Stimulated activated CD4-positive, alpha-beta T cell treated with anti-CD3 and anti-CD28 coated beads, Interleukin-1b, Interleukin-23, amount 100 ng/mL, for 48 hours (primary cell): ENCODE measurements at regions not wholly inside any gene's neighbourhood (a gene's known extent, or its start where the extent isn't known, plus 50 kb on each side); places are given as distances from the start of the nearest gene placed in this dataset.
"Not testable (repeated sequence)": the region's sequence is repeated elsewhere in the genome, so short reads cannot be mapped to it uniquely, and the experiment has no call there.

ENCODE experiments used
- DNase-seq: peaks from one replicate; pipeline ENCODE4 v3.0.0-alpha.2; 2020

DNA sequence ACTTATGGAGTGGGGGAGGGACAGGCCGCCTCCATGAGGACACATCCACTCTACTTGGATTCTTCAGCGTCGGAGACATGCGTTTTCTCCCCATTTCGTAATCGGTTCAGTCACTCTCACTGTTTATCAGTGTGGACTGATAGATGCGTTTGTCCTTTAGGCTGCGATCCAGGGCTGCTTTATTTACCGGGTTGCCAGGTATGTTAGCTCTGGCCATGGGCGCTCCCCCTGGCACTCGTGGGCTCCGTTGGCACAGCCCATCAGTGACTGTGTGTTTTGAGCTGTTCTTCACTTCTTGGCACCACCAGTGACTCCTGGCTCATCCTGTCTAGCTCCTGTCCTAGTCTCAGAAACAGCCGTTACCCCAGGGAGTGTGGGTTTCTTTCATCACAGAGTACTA lies 1203.3 kb downstream of the BRD1 start:
- DNase-seq = no peak

DNA sequence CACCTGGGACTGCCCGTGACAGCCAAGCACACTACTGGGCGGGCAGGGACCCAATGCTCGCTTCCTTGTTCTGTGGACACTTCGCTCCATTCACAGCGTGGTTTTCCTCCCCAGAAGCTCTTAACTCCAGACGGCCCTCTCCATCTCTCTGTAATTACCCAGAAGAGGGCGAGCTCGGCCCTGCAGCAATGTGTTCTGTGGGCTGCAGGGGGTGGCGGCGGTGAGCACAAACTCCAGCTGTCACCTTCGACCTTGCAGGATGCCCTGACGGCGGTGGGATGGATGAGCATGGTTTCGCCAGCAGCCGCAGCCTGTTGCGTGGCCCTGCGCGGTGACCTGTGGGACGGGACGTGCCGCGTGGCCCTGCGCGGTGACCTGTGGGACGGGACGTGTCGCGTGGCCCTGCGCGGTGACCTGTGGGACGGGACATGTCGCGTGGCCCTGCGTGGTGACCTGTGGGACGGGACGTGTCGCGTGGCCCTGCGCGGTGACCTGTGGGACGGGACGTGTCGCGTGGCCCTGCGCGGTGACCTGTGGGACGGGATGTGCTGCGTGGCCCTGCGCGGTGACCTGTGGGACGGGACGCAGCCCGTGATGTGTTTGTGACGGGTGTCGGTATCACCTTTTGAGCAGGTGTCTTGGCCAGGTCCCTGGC lies 1204.7 kb downstream of the BRD1 start:
- no peak for DNase-seq

DNA sequence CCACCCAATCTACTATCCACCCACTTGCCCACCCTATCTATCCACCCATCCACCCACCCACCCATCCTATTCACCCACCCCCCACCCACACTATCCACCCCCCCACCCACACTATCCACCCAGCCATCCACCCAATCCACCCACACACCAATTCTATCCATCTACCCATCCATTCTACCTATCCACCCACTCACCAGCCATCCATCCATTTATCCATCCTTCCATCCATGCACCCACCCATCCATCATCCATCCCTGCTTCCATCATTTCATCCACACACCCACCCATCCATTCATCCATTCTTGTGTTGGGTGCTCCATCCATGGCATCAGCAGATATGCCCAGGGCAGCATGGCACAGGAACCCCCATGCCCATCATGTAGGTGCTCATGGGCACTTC lies 1206.6 kb downstream of the BRD1 start:
- no peak for DNase-seq

DNA sequence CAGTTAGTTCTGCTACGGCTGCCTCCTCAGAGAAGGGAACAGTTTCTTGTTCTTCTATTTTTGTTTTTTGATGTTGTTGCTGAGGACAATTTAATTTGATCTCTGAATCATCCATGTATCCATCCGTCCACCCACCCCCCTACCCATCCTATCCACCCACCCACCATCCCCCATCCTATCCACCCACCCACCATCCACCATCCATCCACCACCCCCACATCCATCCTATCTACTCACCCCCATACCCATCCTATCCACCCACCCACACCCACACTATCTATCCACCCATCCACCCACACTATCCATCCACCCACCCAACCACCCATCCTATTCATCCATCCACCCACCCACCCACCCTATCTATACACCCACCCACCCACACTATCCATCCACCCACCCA lies 1207.2 kb downstream of the BRD1 start:
- DNase-seq = not testable (repeated sequence)

DNA sequence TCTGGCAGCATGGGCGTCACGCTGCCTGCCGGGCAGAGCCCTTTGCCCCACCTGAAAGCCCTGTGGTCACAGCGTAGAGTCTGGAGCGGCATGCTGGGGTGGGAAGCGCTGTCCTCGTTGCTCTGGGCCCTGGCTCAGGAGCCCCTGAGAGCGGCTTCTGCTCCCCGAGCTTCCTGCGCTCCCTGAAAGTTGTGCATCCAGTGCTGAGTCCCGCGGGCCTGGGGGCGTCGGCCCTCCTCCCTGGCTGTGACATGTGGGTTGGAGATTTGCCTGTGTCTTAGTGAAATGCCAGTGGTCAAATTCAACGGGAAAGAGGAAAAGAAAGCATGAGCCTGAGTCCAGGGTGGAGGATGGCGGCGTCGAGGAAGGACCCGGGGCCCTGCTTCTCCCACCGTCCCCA lies 1208.0 kb downstream of the BRD1 start:
- DNase-seq = no peak

DNA sequence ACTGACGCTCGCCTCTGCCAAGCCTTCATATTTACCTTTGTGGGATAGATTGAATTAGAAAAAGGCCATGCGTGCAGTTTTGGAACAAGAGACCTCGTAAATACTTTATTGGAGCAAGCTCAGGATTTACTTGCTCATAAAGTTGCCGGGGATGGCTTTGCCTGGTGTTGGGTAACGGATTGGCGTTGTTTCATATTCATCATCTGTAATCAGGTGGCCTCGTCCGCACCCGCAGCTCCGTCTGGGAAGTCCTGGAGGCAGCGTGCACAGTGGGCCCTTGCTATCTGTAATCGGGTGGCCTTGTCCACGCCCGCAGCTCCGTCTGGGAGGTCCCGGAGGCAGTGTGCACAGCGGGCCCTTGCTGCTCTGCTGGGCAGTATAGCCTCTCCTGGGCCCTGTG lies 1209.3 kb downstream of the BRD1 start:
- no peak for DNase-seq

DNA sequence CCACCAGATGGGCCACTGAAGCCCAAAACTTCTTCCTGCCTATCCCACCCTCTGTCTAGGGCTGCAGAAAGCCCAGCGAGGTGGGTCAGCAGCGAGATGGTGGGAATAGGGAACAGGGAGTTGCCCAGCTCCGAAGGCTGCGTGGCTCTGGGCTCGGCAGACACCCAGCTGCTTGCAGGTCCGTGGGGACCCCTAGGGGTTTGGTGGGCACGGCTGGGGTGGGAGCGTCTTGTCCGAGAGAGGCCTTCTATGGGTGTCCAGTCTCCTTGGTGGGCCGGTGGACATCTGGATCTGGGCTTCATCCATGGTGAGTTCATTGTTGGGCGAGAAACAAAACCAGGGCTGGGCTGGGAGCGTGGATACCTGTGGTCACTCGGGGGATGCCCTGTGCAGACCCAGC lies 1211.0 kb downstream of the BRD1 start:
- DNase-seq = no peak

DNA sequence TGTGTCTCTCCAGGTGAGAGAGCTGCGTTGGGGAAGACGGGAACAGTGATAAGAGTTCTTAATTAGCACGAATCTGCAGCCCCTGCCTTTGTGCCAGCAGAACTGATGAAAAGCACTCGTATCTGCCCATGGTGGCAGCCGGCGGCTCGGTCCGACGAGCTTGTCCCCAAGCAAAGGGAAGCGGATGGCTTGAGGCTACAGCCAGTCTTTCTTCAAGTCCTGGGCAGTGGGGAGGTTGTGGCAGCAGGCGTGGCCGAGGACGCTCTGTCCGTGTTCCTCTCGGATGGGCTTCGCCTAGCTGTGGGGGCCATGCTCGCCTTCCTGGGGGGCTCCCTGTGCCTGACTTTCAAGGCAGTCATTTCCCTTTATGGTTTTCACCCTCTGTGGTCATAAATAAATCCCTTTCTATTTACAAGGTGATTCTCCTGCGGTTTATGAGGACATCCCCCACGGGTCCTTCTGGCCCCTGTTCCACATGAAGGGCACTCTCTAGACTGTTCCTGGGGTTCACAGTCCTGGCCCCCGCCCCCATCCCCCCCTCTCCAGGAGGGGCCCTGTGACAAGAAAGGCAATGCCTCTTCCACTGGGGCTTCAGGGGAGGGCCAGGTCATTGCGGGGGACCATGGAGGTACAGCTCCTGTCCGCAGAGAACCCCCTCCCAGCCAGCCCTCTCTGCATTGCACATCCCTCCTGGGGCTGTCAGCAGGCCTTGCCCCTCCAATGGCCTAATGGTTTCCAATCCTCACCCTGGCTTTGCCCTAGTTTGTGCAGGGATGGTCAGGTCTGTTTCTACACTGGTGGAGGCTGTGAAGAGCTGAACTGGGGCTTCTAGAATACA lies 1212.3 kb downstream of the BRD1 start:
- DNase-seq = no peak

DNA sequence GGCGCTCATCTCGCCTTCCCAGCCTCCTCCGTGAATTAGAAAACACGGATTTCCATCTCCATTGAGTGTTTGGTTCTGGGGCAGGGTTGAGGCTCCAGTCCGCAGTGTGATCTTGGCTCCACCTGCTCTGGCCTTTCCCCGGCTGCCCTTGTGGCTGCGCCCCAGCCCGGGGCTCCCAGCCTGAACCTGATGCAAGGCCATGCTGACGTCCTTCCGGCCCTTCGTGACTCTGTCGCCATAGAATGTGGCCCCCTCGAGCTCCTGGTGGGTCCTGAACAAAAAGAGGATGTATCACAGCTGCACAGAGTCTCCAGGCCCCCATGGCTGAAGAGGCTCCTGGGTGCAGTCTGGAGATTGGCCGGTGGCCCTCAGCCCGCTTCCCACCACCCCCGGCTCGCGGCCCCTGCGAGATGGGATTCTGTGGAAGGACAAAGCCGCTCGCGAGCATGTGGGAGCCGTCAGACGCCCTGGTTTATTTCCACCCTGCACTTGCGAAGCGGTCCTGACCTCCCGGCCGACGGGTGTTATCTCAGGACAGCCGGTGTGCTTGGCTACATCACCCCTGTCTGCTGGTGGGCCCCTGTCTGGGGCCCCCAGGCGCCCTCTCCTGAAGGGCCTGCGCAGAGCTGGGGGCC lies 1214.0 kb downstream of the BRD1 start:
- no peak for DNase-seq

DNA sequence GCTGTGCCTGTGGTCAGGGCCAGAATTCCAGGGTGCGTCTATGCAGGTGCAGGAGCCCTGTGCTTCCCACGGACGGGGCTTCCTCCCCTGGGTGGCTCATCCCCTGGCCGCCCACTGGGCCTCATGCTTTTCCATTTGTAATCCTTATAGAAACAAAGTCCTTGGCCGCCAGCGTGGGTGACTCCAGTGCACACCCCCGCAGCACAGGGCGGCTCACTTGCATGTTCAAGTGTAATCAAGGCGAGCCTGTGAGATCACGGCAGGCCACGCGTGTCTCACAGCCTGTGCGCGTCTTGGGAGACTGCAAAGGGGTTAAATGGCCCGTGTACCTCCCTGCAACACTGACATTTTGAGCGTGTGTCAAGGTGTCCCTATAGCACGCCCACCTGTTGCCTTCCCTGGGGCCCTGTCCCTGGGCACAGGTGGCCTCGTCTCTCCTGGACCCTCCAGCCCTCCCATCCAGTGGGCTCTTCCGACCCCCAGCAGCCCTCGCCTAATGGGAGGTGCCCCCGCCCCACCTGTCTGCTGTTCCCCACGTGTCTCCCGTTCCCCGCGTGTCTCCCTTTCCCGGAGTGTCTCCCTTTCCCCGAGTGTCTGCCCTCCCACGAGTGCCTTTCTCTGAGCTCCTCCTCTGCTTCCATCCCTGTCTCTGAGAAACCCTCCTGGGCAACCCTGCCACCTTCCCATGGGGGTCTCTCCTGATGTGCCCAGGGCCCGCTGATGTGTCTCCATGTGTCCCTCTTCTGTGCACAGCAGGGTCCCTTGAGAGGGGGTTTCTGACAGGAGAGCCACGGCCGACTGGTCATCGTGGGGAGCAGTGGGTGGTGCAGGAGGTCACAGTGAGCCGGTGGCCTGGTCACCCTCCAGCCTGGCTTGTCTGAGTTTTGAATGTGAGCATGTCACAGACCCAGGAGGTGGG lies 1215.3 kb downstream of the BRD1 start:
- DNase-seq = no peak

DNA sequence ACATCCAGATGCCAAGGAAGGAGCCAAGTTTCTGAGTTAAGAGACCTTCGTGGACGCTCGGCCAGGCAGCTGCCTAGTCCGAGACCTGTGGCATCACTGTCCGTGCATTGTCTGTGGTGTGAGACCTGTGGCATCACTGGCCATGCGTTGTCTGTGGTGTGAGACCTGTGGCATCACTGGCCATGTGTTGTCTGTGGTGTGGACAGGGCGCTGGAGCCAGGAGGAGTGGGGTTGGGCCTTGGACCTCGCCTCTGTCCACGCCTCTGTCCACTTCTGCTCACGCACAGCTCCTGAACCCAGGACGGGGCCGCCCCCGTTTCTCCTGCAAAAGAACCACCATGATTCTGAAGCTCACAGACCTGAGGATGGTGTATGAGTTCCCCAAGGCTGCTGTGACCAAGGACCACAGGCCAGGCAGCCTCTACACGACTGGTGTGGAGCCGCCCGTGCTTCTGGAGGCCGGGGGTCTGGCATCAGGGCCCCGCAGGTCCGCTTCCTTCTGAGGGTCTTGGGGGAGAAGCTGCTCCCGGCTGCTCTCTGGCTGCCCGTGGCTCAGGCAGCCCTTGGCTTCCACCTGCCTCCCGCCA lies 1218.3 kb downstream of the BRD1 start:
- DNase-seq = no peak

DNA sequence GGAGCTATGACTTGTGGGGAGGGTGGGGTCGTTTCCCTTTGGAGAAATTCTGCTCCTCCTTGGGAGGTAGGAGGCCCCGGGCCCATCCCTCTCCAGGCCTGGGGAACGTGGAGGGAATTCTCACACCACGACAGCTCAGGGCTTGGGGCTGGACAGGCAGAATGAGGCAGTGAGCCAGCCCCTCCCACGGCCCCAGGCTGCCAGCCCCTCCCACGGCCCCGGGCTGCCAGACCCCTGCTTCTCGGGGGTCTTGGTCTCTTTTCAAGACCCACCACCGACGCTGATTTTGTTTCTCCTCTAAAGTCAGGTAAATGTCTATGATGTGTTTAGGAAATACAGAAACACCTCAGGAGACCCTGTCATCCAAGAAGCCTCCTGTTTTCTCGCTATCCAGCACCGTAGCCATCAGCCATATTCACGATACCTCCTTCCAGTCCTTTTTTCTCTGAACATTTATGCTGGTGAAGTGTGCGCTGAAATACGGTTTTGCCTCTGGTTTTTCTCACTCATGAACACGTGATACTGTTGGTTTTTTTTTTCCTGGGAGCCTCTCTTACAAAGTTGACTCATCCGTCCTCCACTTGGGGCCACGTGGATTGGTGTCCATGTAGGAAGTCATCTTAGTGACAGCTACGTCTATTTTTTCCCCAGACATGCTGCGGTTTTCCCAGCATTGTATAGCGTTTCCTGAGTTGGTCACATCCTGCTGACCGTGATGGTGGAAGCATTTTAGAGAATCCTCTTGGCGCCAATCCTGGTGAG lies 1219.6 kb downstream of the BRD1 start:
- no peak for DNase-seq

DNA sequence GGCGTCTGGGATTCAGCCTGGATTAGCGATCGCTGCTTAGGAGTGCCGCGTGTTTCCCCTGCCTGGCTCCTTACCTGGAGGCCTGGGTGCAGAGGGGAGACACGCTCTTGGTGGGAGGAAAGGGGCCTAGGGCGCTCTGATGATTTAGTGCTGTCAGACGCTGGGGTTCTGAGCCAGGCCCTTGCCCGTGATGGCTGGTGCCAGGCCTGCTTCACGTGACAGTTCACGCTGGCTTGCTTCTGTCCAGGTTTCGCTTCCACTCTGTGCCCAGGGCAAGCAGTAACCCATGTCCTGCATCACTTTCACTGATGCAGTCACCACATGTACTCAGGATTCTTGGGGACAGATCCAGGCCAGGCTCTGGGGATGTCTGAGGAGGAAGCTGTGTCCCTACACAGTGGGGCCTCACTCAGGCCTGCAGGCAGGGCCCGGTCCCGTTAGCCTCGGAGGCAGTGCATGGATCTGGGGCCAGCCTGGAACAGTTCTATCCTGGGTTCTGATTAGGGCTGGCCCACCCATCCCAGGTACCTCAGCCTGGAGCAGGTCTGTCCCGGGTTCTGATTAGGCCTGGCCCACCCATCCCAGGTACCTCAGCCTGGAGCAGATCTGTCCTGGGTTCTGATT lies 1220.9 kb downstream of the BRD1 start:
- no peak for DNase-seq

DNA sequence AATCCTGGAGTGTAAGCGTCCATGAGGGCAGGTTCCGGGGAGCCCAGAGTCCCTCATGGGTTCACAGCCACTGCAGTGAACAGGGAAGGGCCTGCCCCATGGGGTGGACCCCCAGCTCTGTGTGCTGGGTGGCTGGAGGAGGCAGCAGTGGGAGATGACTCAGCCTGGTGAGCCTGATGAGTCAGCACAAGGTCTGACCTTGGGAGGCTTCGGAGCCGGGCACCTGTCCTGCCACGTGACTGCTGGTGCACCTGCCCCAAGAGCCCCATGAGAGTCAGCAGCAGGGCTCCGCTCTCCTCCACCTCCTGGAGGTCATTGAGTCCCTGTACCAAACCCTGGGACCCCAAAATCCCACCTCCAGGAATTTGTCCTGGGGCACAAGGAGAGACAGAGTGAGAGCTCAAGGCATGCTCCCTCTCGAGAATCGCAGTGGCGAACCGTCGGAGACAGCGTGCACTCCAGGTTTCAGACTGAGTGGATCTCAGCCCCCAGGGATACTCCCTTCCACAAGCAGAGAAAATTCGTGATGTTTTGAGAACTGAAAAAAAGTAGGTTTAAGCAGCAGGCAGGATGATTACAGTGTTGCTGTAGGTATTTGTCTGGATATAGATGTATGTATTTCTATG lies 1221.7 kb downstream of the BRD1 start:
- no peak for DNase-seq

DNA sequence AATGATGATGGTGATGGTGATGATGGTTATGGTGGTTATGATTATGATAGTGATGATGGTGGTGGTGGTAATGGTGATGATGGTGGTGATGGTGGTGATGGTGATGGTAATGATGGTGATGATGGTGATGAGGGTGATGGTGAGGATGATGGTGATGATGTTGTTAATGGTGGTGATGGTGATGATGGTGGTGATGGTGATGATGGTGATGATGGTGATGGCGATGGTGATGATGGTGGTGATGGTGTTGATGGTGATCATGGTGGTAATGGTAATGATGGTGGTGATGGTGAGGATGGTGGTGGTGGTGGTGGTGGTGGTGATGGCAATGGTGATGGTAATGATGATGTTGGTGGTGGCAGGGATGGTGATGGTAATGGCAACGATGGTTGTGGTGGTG lies 1222.5 kb downstream of the BRD1 start:
- DNase-seq = no peak

DNA sequence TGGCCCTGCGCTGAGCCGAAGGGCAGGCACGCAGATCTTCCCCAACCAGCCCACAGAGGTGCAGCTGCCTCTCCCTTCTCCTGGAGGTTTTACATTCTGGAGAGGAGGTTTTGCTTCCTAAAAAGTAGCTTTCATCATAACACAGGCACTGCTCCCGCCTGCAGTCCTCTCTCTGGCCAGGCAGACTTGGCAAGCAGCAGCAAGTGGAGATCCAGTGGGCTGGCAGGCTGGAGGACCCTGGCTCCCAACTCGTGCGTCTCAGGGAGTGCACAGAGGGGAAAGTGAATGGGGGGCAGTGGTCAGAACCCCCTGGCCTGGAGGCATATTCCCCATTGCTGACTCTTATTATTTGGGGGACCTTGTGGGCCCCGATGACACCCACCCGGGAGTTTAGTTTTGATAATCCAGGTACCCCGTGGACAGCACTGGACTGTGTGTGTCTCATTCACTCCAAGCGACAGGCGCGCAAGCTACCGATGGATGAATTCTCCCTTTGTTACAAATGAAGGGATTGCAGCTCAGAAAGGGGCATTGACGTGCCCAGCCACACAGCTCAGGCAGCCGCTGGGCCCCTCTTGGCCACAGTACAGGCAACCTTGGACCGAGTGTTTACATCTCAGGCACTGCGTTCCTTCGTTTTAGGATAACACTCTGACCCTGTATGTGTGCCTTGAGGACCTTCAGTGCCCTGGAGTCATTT lies 1223.9 kb downstream of the BRD1 start:
- no peak for DNase-seq

DNA sequence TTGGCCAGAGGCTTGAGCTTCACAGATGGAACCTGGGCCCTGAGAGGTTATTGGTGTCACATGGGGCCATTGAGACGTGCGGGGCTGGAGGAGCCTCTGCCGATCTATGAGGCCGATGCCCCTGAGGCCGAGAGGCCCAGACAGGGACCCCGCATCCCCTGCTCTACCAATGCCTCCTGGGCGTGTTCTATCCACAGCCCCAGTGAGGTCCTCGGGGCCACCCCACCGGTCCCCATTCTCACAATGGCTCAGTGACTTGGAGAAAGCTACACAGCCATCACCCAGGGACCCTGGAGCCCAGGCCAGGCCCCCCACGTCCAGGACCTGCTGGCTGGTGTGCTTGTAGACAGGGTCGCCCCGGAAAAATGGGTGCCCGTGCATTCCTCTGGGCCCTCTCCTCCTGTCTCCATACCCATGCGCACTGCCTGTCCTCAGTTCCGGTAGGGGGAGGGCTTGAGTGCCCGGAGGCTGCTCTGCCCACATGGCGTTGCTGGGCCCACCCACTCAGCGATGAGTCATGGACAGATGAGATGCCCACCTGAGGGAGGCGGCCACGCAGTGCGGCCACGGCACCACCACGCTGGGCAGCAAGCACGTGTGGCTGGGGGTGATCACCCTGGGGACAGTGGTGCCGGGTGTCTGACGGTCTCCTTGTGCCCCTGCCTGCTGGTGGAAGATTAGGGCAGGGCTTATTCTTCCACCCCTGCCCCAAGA lies 1224.7 kb downstream of the BRD1 start:
- no peak for DNase-seq

DNA sequence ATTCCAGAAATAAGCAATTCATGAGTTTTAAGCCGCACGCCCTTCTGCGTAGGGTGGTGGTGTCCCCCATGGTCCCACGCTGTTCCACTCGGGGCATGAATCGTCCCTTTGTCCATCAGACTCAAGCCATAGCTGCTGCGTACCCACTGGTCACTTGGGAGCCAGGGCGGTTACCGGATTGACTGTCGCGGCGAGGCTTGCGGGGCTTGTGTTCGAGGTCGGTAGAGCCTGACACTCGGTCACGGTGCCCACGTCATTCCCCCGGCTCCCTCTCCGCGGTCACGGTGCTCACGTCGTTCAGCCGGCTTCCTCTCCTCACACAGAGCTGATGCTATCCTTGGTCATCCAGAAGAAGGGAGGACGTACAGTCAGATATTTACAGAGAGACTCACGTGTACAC lies 1227.0 kb downstream of the BRD1 start:
- no peak for DNase-seq

DNA sequence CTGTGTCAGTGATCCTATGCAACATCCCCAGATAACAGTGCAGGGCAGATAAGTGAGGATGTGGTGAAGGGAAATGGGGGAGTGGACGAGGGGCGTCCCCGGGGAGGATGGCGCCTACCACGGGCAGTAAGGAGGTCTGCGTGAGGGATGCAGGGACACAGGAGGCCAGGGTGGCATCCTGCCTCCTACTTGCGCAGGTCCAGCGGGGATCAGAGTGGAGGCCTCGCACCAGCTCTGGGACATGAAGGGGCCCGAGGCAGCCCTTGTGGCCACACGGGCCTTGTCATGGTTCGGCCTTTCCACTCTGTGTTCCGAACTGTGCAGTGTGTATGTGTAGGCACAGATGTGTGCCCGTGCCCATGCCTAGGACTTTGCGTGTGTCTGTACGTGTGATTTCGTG lies 1227.5 kb downstream of the BRD1 start:
- DNase-seq = no peak

DNA sequence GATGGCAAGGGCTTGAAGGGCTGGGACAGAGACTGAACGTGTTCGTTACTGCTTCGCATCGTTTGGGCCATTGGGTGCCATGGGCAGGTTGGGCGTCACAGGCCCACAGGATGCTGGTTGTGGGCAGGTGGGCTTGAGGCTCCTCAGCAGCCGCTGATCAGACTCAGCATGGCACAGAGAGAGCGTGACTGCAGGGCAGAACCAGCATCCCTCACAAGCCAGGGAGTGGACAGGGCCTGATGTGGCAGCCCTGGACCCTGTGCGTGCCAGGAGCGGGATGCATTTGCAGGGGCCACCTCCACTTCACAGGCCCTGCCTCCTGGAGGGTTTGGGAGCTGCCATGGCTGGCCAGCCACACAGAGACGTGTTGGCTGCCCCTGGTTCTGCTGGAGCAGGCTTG lies 1228.3 kb downstream of the BRD1 start:
- DNase-seq = no peak
